ENCODE measurements at regions not wholly inside any gene's neighbourhood (a gene's known extent, or its start where the extent isn't known, plus 50 kb on each side); places are given as distances from the start of the nearest gene placed in this dataset.

GRCh38 chr18:46314011-46314410 is 209.8 kb downstream of the HAUS1 start:
- TF ChIP-seq, protein P1, sequence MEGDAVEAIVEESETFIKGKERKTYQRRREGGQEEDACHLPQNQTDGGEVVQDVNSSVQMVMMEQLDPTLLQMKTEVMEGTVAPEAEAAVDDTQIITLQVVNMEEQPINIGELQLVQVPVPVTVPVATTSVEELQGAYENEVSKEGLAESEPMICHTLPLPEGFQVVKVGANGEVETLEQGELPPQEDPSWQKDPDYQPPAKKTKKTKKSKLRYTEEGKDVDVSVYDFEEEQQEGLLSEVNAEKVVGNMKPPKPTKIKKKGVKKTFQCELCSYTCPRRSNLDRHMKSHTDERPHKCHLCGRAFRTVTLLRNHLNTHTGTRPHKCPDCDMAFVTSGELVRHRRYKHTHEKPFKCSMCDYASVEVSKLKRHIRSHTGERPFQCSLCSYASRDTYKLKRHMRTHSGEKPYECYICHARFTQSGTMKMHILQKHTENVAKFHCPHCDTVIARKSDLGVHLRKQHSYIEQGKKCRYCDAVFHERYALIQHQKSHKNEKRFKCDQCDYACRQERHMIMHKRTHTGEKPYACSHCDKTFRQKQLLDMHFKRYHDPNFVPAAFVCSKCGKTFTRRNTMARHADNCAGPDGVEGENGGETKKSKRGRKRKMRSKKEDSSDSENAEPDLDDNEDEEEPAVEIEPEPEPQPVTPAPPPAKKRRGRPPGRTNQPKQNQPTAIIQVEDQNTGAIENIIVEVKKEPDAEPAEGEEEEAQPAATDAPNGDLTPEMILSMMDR (conservative IDR thresholded peaks at IDR 0.05; ENCODE audit: low read depth, low read length): no peak
- TF ChIP-seq EZH2 (IDR thresholded peaks at IDR 0.05; ENCODE audit: low read length, unreplicated experiment): no peak
- TF ChIP-seq EZH2phosphoT487 (IDR thresholded peaks at IDR 0.05; ENCODE audit: borderline replicate concordance, low read length): no peak
